Central memory CD8-positive, alpha-beta T cell (primary cell): ENCODE measurements at regions not wholly inside any gene's neighbourhood (a gene's known extent, or its start where the extent isn't known, plus 50 kb on each side); places are given as distances from the start of the nearest gene placed in this dataset.

Experiments
- ATAC-seq: fragments of 150-1000 bp; cut with Tn5 transposase; replicated peaks from 2 replicates; pipeline ENCODE4 v1.10.0; 2022; ENCODE audit warnings: mild to moderate bottlenecking, moderate FRiP score, moderate number of reproducible peaks; ENCODE audit not compliant: poor library complexity, severe bottlenecking; ENCODE audit errors: extremely low read depth
- DNase-seq, 2 donors: peaks; one replicate each; pipeline ENCODE4 v3.0.0; 2021; ENCODE audit warnings: low spot score in 2 of 2
- H3K27ac Mint-ChIP-seq: one replicate; pipeline ENCODE4 v1.8.0; 2022; ENCODE audit warnings: low read depth, mild to moderate bottlenecking, moderate library complexity, mixed read lengths
- H3K27me3 Mint-ChIP-seq: one replicate; pipeline ENCODE4 v1.8.0; 2022; ENCODE audit warnings: mixed read lengths
- H3K36me3 Mint-ChIP-seq: one replicate; pipeline ENCODE4 v1.8.0; 2022; ENCODE audit warnings: mild to moderate bottlenecking, moderate library complexity, mixed read lengths; ENCODE audit not compliant: insufficient read depth
- H3K4me1 Mint-ChIP-seq: one replicate; pipeline ENCODE4 v1.8.0; 2022; ENCODE audit warnings: mixed read lengths
- H3K4me3 Mint-ChIP-seq: one replicate; pipeline ENCODE4 v1.8.0; 2022; ENCODE audit warnings: mild to moderate bottlenecking, moderate library complexity, mixed read lengths
- H3K9me3 Mint-ChIP-seq: one replicate; pipeline ENCODE4 v1.8.0; 2022; ENCODE audit warnings: mixed read lengths

DNA sequence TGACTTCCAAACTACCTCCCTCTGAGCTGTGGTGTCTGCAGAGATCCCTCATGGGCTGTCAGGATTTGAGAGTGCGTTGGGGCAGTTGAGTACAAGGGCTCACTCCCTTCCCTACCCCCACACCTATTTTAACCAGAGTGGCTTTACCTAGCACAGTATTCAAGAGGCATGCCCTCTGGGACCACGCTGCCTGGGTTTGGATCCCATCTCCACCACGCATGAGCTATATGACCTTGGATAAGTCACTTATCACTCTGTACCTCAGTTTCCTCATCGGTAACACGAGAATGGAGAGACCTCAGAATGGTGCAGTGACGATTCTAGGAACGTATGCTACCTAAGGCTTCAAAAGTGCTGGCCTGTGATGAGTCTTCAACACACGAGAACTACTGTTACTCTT lies 147.3 kb upstream of the WNT4 start:
- DNase-seq, result no peak
- Mint-ChIP-seq H3K27ac (no peak overlapping the region), H3K4me1 (no peaks in the 10 kb centered on the region), H3K9me3 (no peaks in the 10 kb centered on the region), H3K36me3 (no peaks in the 10 kb centered on the region), H3K4me3 (no peak overlapping the region), H3K27me3 (peaks cover 53% of the 10 kb centered on the region)
- ATAC-seq, result no peak

DNA sequence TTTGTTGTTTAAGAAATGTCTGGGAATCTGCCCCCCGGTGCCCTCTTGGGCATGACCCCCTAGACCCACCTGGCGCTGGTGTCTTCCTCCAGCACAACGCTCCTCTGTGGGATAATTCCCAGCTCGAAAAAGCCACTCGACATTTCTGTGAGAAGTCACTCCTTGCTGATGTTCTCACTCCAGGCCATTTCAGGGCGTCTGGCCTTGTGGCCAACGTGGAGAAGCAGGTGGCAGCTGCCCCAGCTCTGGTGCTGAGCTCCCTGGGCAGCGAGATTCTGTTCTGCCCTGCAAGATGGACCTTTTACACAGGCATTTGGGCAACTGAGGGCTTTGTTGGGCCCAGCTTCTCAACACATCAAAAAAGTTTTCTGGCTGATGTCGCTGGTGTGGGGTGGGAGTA lies 147.7 kb upstream of the WNT4 start:
- DNase-seq (no peak), ATAC-seq (no peak)
- Mint-ChIP-seq H3K36me3 (no peaks in the 10 kb centered on the region), H3K4me1 (no peaks in the 10 kb centered on the region), H3K27ac (no peak overlapping the region), H3K27me3 (peaks cover 57% of the 10 kb centered on the region), H3K9me3 (no peaks in the 10 kb centered on the region), H3K4me3 (no peak overlapping the region)

DNA sequence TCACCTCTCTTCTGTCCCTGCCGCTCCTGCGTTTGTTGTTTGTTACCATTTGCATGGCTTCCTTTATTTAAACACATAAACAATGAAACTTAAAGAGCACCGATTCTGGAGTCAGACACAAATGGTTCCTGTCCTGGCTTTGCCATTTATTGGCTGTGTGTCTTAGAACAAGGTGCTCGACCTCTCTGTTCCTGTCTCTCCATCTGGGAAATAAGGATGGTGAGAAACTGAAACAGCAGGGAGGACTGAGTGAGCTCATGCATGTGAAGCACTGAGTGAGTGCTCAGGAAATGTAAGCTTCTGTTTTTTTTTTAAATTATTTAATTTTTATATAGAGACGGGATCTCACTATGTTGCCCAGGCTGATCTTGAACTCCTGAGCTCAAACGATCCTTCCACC lies 148.2 kb upstream of the WNT4 start:
- H3K4me3 Mint-ChIP-seq, result no peak overlapping the region
- DNase-seq (no peak), ATAC-seq (no peak)
- no peaks in the 10 kb centered on the region for H3K9me3 Mint-ChIP-seq
- H3K27ac Mint-ChIP-seq, result no peak overlapping the region
- peaks cover 62% of the 10 kb centered on the region for H3K27me3 Mint-ChIP-seq
- no peaks in the 10 kb centered on the region for H3K4me1 Mint-ChIP-seq
- no peaks in the 10 kb centered on the region for H3K36me3 Mint-ChIP-seq

DNA sequence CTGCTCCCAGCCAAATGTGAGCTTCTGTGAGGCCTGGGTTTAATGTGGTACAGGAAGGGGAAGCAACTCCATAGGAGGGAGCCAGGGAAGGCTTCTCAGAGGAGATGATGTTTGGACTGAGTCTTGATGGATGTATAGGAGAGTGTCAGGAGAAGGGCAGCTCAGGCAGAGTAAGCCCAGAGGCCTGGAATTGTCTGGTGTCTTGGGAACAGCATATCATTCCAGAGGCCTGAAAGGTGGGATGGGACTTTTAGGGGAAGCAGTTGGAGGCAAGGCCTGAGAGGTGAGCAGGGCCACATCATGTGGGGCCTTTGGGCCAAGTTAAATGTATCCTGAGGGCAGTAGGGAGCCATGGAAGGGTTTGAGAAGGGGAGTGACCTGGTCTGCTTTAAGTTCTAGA lies 148.6 kb upstream of the WNT4 start:
- Mint-ChIP-seq H3K27me3 (peaks cover 66% of the 10 kb centered on the region), H3K9me3 (no peaks in the 10 kb centered on the region), H3K4me1 (no peaks in the 10 kb centered on the region), H3K27ac (no peak overlapping the region), H3K36me3 (no peaks in the 10 kb centered on the region), H3K4me3 (no peak overlapping the region)
- ATAC-seq, result no peak
- no peak for DNase-seq

DNA sequence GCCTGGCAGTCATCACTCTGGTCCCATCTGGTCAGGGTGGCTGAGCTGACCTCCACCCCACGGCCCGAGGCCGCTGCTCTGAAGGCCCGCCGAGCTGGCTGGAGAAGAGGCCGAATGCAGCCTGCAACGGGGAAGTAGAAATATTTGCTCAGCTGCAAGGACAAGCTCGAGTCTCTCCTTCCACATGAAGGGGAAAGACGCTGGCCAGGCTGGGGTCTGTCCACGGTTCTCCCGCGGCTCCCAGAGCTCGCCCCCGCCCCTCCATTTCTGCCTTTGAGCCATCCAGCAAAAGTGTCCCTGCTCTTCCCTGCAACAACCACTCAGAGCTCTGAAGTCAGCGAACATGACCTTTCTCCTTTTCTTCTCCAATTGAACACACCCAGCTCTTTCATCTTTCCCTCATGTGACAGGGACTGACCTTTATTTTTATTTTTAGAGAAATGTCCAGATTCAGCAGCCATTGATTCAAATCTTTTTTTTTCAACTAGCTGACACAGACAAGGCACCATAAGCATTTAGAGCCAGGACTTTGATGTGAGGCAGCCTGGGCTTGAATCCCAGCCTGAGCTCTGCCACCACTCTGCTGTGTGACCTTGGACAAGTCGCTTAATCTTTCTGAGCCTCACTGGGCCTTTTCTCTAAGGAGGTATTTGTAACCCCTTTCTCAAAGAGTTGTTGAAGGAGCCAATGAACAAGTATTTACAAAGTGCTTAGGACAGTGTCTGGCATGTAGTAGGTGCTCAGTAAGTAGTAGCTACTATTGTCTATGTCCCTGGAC lies 149.3 kb upstream of the WNT4 start:
- Mint-ChIP-seq H3K4me3 (no peak overlapping the region), H3K4me1 (no peaks in the 10 kb centered on the region), H3K36me3 (no peaks in the 10 kb centered on the region), H3K27ac (no peak overlapping the region), H3K27me3 (peaks cover 73% of the 10 kb centered on the region), H3K9me3 (no peaks in the 10 kb centered on the region)
- ATAC-seq (no peak), DNase-seq (no peak)

DNA sequence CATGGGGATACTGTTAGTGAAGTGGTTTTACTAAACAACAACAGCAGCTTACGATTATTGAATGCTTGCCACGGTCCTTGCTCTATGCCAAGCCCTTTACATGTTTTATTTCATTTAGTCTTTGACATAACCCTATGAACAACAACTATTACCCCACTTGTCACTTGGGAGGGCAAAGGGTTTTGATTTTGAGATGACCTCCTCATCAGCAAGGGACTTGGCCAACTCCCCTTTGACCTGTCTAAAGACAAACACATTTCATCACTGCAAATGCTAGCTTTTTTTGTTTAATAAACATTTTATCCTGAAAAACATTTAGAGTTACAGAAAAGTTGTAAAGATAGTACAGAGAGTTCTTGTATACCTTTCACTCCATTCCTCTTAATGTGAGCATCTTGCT lies 152.5 kb upstream of the WNT4 start:
- H3K27me3 Mint-ChIP-seq, result peaks cover 88% of the 10 kb centered on the region
- H3K9me3 Mint-ChIP-seq, result no peaks in the 10 kb centered on the region
- no peaks in the 10 kb centered on the region for H3K36me3 Mint-ChIP-seq
- H3K27ac Mint-ChIP-seq, result no peak overlapping the region
- DNase-seq (no peak), ATAC-seq (no peak)
- no peaks in the 10 kb centered on the region for H3K4me1 Mint-ChIP-seq
- H3K4me3 Mint-ChIP-seq, result no peak overlapping the region

DNA sequence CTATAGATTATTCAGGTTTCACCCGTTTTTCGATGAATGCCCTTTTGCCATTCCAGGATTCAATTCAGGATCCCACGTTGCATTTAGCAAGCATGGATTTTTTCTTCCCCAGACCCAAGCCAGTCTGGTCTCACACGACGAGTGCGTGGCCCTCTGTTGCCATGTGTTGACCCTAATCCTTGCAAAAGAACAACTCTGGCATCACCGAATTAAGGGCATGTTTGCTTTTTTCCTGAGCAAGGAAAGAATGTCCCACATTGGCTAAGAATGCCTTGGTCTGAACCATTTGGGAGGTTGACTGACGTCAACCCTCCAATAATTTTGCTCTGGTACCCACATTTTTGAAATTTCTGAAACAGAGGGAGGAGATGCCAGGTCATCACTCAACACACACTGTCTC lies 153.0 kb upstream of the WNT4 start:
- Mint-ChIP-seq H3K4me3 (no peak overlapping the region), H3K4me1 (no peaks in the 10 kb centered on the region), H3K9me3 (no peaks in the 10 kb centered on the region), H3K27me3 (peaks cover 89% of the 10 kb centered on the region), H3K27ac (no peak overlapping the region), H3K36me3 (no peaks in the 10 kb centered on the region)
- no peak for ATAC-seq
- DNase-seq, result no peak

DNA sequence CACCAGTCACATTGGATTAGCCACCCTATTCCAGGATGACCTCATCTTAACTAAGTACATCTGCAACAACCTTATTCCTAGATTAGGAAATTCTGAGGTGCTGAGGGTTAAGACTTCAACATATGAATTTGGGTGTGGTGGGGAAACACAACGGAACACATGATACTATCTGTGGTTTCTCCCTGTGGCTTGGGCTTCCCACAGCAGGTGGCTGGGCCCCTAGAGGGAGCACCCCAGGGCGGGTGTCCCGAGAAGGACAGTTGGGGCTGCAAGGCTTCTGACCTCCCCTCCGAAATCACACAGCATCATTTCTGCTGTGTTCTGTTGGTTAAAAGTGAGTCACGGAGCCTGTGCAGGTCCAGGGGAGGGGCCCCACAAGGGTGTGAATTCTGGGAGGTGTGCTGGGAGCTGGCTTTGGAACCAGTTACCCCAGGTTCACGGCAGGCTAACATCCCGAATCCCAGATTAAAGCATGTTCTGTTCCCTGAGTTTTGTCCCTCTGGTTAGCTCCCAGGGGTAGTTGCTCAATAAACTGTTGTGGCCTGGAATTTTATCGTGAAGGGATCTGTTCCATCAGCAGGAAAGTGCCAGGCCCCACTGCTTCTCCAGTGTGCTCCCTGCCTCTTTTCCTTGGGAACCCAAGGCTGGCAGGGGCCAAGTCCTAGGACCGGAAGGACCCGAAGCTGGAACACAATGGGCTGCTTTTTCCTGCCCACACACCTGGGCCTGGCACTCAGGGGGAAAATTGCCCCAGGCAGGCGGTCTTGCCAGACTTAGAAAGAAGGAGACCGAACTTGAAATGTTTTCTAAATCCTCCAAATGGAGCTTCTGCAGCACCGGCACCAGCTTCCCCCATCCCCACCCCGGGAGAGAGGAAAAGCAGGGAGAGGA lies 154.0 kb upstream of the WNT4 start:
- Mint-ChIP-seq H3K27ac (no peak overlapping the region), H3K36me3 (peaks cover 2% of the 10 kb centered on the region), H3K27me3 (peaks cover 89% of the 10 kb centered on the region), H3K9me3 (no peaks in the 10 kb centered on the region), H3K4me1 (no peaks in the 10 kb centered on the region), H3K4me3 (no peak overlapping the region)
- no peak for ATAC-seq
- DNase-seq, result no peak

DNA sequence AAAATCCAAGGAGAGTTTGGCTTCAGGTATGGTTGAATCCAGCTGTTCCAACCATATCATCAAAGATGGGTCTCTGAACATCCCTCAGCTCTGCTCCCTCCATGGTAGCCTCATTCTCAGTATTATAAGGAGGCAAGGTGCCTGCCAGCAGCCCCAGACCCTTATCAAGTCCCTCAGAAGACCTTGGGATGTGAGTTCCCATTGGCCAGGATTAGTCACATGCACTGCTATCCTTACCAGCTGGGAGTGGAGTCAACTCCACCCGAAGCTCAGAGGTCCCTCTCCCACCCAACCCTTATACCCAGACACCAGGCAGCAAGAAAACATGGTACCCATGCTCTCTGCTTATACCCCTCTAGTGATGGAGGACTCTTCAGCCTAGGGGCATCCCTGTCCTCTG lies 153.7 kb upstream of the ZBTB40 start:
- no peaks in the 10 kb centered on the region for H3K4me1 Mint-ChIP-seq
- H3K9me3 Mint-ChIP-seq, result no peaks in the 10 kb centered on the region
- no peak overlapping the region for H3K4me3 Mint-ChIP-seq
- peaks cover 89% of the 10 kb centered on the region for H3K27me3 Mint-ChIP-seq
- H3K27ac Mint-ChIP-seq, result no peak overlapping the region
- peaks cover 2% of the 10 kb centered on the region for H3K36me3 Mint-ChIP-seq
- ATAC-seq (no peak), DNase-seq (no peak)

DNA sequence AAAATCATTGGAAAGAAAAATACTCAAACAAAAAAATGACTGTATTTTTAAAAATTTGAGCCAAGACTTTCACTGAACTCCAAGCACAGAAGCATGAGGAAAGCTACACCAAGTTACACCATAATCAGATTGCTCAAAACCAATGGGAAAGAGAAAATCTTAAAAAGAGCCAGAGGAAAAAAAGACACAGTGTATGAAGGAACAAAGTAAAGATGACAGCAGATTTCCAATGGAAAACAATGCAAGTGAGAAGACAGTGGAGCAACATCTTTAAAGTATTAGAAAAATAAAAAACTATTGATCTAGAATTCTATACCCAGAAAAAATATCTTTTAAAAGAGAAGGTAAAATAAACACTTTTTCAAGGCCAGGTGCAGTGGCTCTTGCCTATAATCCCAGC lies 147.8 kb upstream of the ZBTB40 start:
- Mint-ChIP-seq H3K27me3 (peaks cover 93% of the 10 kb centered on the region), H3K4me1 (no peaks in the 10 kb centered on the region), H3K9me3 (peaks cover 6% of the 10 kb centered on the region), H3K4me3 (no peak overlapping the region), H3K27ac (no peak overlapping the region), H3K36me3 (peaks cover 2% of the 10 kb centered on the region)
- DNase-seq, result no peak
- ATAC-seq, result no peak

DNA sequence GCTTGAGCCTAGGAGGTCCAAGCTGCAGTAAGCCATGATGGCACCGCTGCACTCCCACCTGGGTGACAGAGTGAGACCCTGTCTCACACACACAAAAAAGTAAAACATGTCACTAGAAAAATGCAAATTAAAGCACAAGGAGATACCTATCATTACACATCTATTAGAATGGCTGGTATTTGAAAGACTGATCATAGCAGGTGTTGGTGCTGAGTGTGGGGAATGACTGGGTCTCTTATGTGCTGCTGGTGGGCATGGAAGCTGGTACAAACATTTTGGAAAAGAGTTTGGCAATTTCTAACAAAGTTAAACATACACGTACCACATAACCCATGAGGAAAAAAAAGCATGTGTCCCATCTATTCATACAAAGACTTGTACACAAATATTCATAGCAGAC lies 142.1 kb upstream of the ZBTB40 start:
- Mint-ChIP-seq H3K4me3 (no peak overlapping the region), H3K27me3 (peaks cover 60% of the 10 kb centered on the region), H3K9me3 (peaks cover 6% of the 10 kb centered on the region), H3K36me3 (no peaks in the 10 kb centered on the region), H3K27ac (no peak overlapping the region), H3K4me1 (no peaks in the 10 kb centered on the region)
- ATAC-seq (no peak), DNase-seq (no peak)

DNA sequence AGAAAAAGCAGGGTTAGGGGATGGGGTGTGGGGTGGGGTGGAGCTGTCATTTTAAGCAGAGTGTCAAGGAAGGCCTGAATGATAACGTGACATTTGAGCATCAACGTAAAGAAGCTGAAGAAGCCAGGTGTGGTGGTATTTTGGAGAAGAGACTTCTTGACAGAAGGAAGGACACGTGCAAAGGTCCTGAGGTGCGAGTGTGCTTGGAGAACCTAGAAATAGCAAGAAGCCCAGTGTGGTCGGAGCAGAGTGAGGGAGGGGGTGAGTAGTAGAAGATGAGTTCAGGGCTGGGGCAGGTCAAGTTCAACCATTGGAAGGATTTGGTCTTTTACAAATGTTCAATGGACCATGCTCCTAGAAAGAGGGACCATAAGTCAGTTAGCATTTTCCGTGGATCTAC lies 140.2 kb upstream of the ZBTB40 start:
- H3K27me3 Mint-ChIP-seq, result peaks cover 57% of the 10 kb centered on the region
- no peaks in the 10 kb centered on the region for H3K4me1 Mint-ChIP-seq
- peaks cover 6% of the 10 kb centered on the region for H3K9me3 Mint-ChIP-seq
- ATAC-seq (no peak), DNase-seq (no peak)
- H3K27ac Mint-ChIP-seq, result no peak overlapping the region
- H3K4me3 Mint-ChIP-seq, result no peak overlapping the region
- H3K36me3 Mint-ChIP-seq, result no peaks in the 10 kb centered on the region

DNA sequence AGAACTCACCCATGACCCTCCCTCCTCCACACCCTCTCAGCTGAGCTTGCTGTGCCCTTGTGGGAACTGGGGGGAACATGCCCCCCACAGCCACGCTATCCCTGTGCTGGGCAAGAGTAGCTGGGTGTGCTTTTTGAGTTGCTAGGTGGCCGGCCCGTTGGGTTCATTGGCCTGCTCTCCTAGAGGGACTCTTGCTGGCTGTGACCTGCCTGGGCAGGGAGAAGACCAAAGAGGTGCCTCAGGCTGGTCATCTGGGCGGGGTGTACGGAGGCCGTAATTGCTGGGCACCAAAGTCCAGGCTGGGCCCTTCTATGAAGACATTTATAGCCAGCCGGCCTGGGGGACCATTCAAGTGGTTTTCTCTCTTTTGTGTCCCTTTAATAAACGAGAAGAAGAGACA lies 138.3 kb upstream of the ZBTB40 start:
- Mint-ChIP-seq H3K4me3 (no peak overlapping the region), H3K36me3 (no peaks in the 10 kb centered on the region), H3K4me1 (no peaks in the 10 kb centered on the region), H3K27me3 (peaks cover 54% of the 10 kb centered on the region), H3K27ac (no peak overlapping the region), H3K9me3 (peaks cover 6% of the 10 kb centered on the region)
- ATAC-seq (no peak), DNase-seq (no peak)
